ENCODE measurements at regions not wholly inside any gene's neighbourhood (a gene's known extent, or its start where the extent isn't known, plus 50 kb on each side); places are given as distances from the start of the nearest gene placed in this dataset.

GRCh38 chr2:156907806-156908205 lies 349.7 kb upstream of the GALNT5 start:
- Mint-ChIP-seq H3K27ac (peak overlapping the region in 1 of 3 donors; percentile 23), H3K4me3 (no peak overlapping the region), H3K36me3 (no peaks in the 10 kb centered on the region), H3K4me1 (no peaks in the 10 kb centered on the region), H3K9me3 (peaks cover 0 to 4% (median 0%) of the 10 kb centered on the region in 7 donors), H3K27me3 (peaks cover 4% of the 10 kb centered on the region)
- H3K4me1 ChIP-seq (ENCODE audit: control insufficient read depth, insufficient read depth, low read length, poor library complexity, severe bottlenecking), result no peaks in the 10 kb centered on the region
- DNase-seq, result no peak
- H3K4me3 ChIP-seq (ENCODE audit: low read depth, low read length), result no peak overlapping the region
- H3K9me3 ChIP-seq (ENCODE audit: control insufficient read depth in 2 of 2, low read length in 2 of 2), result no peaks in the 10 kb centered on the region
- peaks cover 4% of the 10 kb centered on the region for H3K27me3 ChIP-seq (ENCODE audit: control insufficient read depth, insufficient read depth, low read length)
- no peak overlapping the region for H3K27ac ChIP-seq (ENCODE audit: insufficient read depth, low read length, poor library complexity, severe bottlenecking)
- no peak for ATAC-seq (ENCODE audit: low read depth in 2 of 2)
- H3K36me3 ChIP-seq (ENCODE audit: control insufficient read depth, insufficient read depth, low read length), result no peaks in the 10 kb centered on the region

- Histone ChIP-seq H3K27ac (ENCODE audit: insufficient read depth, low read length, poor library complexity, severe bottlenecking) (no peak overlapping the region), H3K36me3 (ENCODE audit: control insufficient read depth, insufficient read depth, low read length) (no peaks in the 10 kb centered on the region), H3K27me3 (ENCODE audit: control insufficient read depth, insufficient read depth, low read length) (peaks cover 2% of the 10 kb centered on the region), H3K4me3 (ENCODE audit: low read depth, low read length) (no peak overlapping the region), H3K9me3 (ENCODE audit: control insufficient read depth in 2 of 2, low read length in 2 of 2) (no peaks in the 10 kb centered on the region), H3K4me1 (ENCODE audit: control insufficient read depth, insufficient read depth, low read length, poor library complexity, severe bottlenecking) (no peaks in the 10 kb centered on the region)
- peaks cover 4% of the 10 kb centered on the region for H3K27me3 Mint-ChIP-seq
- H3K4me1 Mint-ChIP-seq, result no peaks in the 10 kb centered on the region
- no peaks in the 10 kb centered on the region for H3K36me3 Mint-ChIP-seq
- no peak overlapping the region for H3K4me3 Mint-ChIP-seq
- no peak for DNase-seq
- no peak overlapping the region for H3K27ac Mint-ChIP-seq
- peaks cover 0 to 4% (median 0%) of the 10 kb centered on the region in 7 donors for H3K9me3 Mint-ChIP-seq
- no peak for ATAC-seq (ENCODE audit: low read depth in 2 of 2)
Observed at GRCh38 chr2:156908825-156909224, 348.7 kb upstream of the GALNT5 start.

GRCh38 chr2:156909983-156910382 lies 347.5 kb upstream of the GALNT5 start:
- Histone ChIP-seq H3K4me3 (ENCODE audit: low read depth, low read length) (no peak overlapping the region), H3K4me1 (ENCODE audit: control insufficient read depth, insufficient read depth, low read length, poor library complexity, severe bottlenecking) (no peaks in the 10 kb centered on the region), H3K27ac (ENCODE audit: insufficient read depth, low read length, poor library complexity, severe bottlenecking) (no peak overlapping the region), H3K27me3 (ENCODE audit: control insufficient read depth, insufficient read depth, low read length) (peaks cover 2% of the 10 kb centered on the region), H3K36me3 (ENCODE audit: control insufficient read depth, insufficient read depth, low read length) (no peaks in the 10 kb centered on the region), H3K9me3 (ENCODE audit: control insufficient read depth in 2 of 2, low read length in 2 of 2) (no peaks in the 10 kb centered on the region)
- Mint-ChIP-seq H3K27me3 (peaks cover 4% of the 10 kb centered on the region), H3K4me1 (no peaks in the 10 kb centered on the region), H3K36me3 (no peaks in the 10 kb centered on the region), H3K4me3 (no peak overlapping the region), H3K9me3 (peaks cover 0 to 4% (median 0%) of the 10 kb centered on the region in 7 donors), H3K27ac (no peak overlapping the region)
- DNase-seq (no peak), ATAC-seq (ENCODE audit: low read depth in 2 of 2) (no peak)

GRCh38 chr2:156915332-156915731 lies 342.2 kb upstream of the GALNT5 start:
- Mint-ChIP-seq H3K9me3 (peaks cover 0 to 10% (median 2%) of the 10 kb centered on the region in 7 donors), H3K36me3 (no peaks in the 10 kb centered on the region), H3K27me3 (peaks cover 16% of the 10 kb centered on the region), H3K4me1 (no peaks in the 10 kb centered on the region), H3K27ac (no peak overlapping the region), H3K4me3 (no peak overlapping the region)
- no peak overlapping the region for H3K27ac ChIP-seq (ENCODE audit: insufficient read depth, low read length, poor library complexity, severe bottlenecking)
- no peaks in the 10 kb centered on the region for H3K9me3 ChIP-seq (ENCODE audit: control insufficient read depth in 2 of 2, low read length in 2 of 2)
- no peaks in the 10 kb centered on the region for H3K4me1 ChIP-seq (ENCODE audit: control insufficient read depth, insufficient read depth, low read length, poor library complexity, severe bottlenecking)
- H3K27me3 ChIP-seq (ENCODE audit: control insufficient read depth, insufficient read depth, low read length), result no peaks in the 10 kb centered on the region
- DNase-seq (no peak), ATAC-seq (ENCODE audit: low read depth in 2 of 2) (no peak)
- H3K4me3 ChIP-seq (ENCODE audit: low read depth, low read length), result no peak overlapping the region
- no peaks in the 10 kb centered on the region for H3K36me3 ChIP-seq (ENCODE audit: control insufficient read depth, insufficient read depth, low read length)

- no peak for ATAC-seq (ENCODE audit: low read depth in 2 of 2)
- no peak overlapping the region for H3K27ac Mint-ChIP-seq
Observed at GRCh38 chr2:156918410-156918809, 339.1 kb upstream of the GALNT5 start.

GRCh38 chr2:156930423-156930822 lies 327.1 kb upstream of the GALNT5 start:
- no peak overlapping the region for H3K4me3 Mint-ChIP-seq
- no peak for ATAC-seq (ENCODE audit: low read depth in 2 of 2)

More at GRCh38 chr2:156918410-156918809, 339.1 kb upstream of the GALNT5 start:
- Mint-ChIP-seq H3K4me3 (no peak overlapping the region), H3K9me3 (peaks cover 0 to 13% (median 5%) of the 10 kb centered on the region in 7 donors), H3K27me3 (peaks cover 11% of the 10 kb centered on the region), H3K36me3 (peaks cover 3% of the 10 kb centered on the region), H3K4me1 (no peaks in the 10 kb centered on the region)
- Histone ChIP-seq H3K27me3 (ENCODE audit: control insufficient read depth, insufficient read depth, low read length) (no peaks in the 10 kb centered on the region), H3K27ac (ENCODE audit: insufficient read depth, low read length, poor library complexity, severe bottlenecking) (no peak overlapping the region), H3K36me3 (ENCODE audit: control insufficient read depth, insufficient read depth, low read length) (no peaks in the 10 kb centered on the region), H3K4me1 (ENCODE audit: control insufficient read depth, insufficient read depth, low read length, poor library complexity, severe bottlenecking) (no peaks in the 10 kb centered on the region), H3K4me3 (ENCODE audit: low read depth, low read length) (no peak overlapping the region), H3K9me3 (ENCODE audit: control insufficient read depth in 2 of 2, low read length in 2 of 2) (no peaks in the 10 kb centered on the region)
- no peak for DNase-seq

GRCh38 chr2:156933645-156934225 lies 323.8 kb upstream of the GALNT5 start:
- Mint-ChIP-seq H3K4me3 (no peak overlapping the region), H3K27ac (no peak overlapping the region), H3K9me3 (no peaks in the 10 kb centered on the region), H3K36me3 (no peaks in the 10 kb centered on the region), H3K27me3 (no peaks in the 10 kb centered on the region), H3K4me1 (no peaks in the 10 kb centered on the region)
- no peaks in the 10 kb centered on the region for H3K36me3 ChIP-seq (ENCODE audit: control insufficient read depth, insufficient read depth, low read length)
- H3K4me3 ChIP-seq (ENCODE audit: low read depth, low read length), result no peak overlapping the region
- DNase-seq (no peak), ATAC-seq (ENCODE audit: low read depth in 2 of 2) (no peak)
- no peak overlapping the region for H3K27ac ChIP-seq (ENCODE audit: insufficient read depth, low read length, poor library complexity, severe bottlenecking)
- H3K27me3 ChIP-seq (ENCODE audit: control insufficient read depth, insufficient read depth, low read length), result no peaks in the 10 kb centered on the region
- H3K4me1 ChIP-seq (ENCODE audit: control insufficient read depth, insufficient read depth, low read length, poor library complexity, severe bottlenecking), result no peaks in the 10 kb centered on the region
- H3K9me3 ChIP-seq (ENCODE audit: control insufficient read depth in 2 of 2, low read length in 2 of 2), result no peaks in the 10 kb centered on the region

More at GRCh38 chr2:156930423-156930822, 327.1 kb upstream of the GALNT5 start:
- no peak for DNase-seq
- no peaks in the 10 kb centered on the region for H3K4me1 Mint-ChIP-seq
- Histone ChIP-seq H3K27me3 (ENCODE audit: control insufficient read depth, insufficient read depth, low read length) (no peaks in the 10 kb centered on the region), H3K4me3 (ENCODE audit: low read depth, low read length) (no peak overlapping the region), H3K9me3 (ENCODE audit: control insufficient read depth in 2 of 2, low read length in 2 of 2) (peaks cover 0 to 4% of the 10 kb centered on the region in 2 experiments), H3K36me3 (ENCODE audit: control insufficient read depth, insufficient read depth, low read length) (no peaks in the 10 kb centered on the region), H3K27ac (ENCODE audit: insufficient read depth, low read length, poor library complexity, severe bottlenecking) (no peak overlapping the region), H3K4me1 (ENCODE audit: control insufficient read depth, insufficient read depth, low read length, poor library complexity, severe bottlenecking) (no peaks in the 10 kb centered on the region)
- no peaks in the 10 kb centered on the region for H3K27me3 Mint-ChIP-seq
- peaks cover 0 to 13% (median 5%) of the 10 kb centered on the region in 7 donors for H3K9me3 Mint-ChIP-seq
- H3K27ac Mint-ChIP-seq, result no peak overlapping the region
- H3K36me3 Mint-ChIP-seq, result no peaks in the 10 kb centered on the region

- ATAC-seq (ENCODE audit: low read depth in 2 of 2), result no peak
- no peak overlapping the region for H3K4me3 ChIP-seq (ENCODE audit: low read depth, low read length)
- no peak overlapping the region for H3K27ac ChIP-seq (ENCODE audit: insufficient read depth, low read length, poor library complexity, severe bottlenecking)
- no peaks in the 10 kb centered on the region for H3K9me3 ChIP-seq (ENCODE audit: control insufficient read depth in 2 of 2, low read length in 2 of 2)
- Mint-ChIP-seq H3K9me3 (no peaks in the 10 kb centered on the region), H3K4me1 (no peaks in the 10 kb centered on the region), H3K36me3 (no peaks in the 10 kb centered on the region), H3K27ac (no peak overlapping the region), H3K27me3 (no peaks in the 10 kb centered on the region), H3K4me3 (no peak overlapping the region)
- H3K36me3 ChIP-seq (ENCODE audit: control insufficient read depth, insufficient read depth, low read length), result no peaks in the 10 kb centered on the region
- DNase-seq, result no peak
- no peaks in the 10 kb centered on the region for H3K4me1 ChIP-seq (ENCODE audit: control insufficient read depth, insufficient read depth, low read length, poor library complexity, severe bottlenecking)
- no peaks in the 10 kb centered on the region for H3K27me3 ChIP-seq (ENCODE audit: control insufficient read depth, insufficient read depth, low read length)
Observed at GRCh38 chr2:156935616-156936015, 321.9 kb upstream of the GALNT5 start.

Data from CD4-positive, CD25-positive, alpha-beta regulatory T cell (primary cell).